Activated CD4-positive, alpha-beta T cell treated with anti-CD3 and anti-CD28 coated beads, Interleukin-2, Interleukin-6, amounts not matched to agents 100 ng/mL and 50 ng/mL, durations not matched to agents 16 hours and 8 hours (primary cell): ENCODE measurements at regions not wholly inside any gene's neighbourhood (a gene's known extent, or its start where the extent isn't known, plus 50 kb on each side); places are given as distances from the start of the nearest gene placed in this dataset.
"Not testable (repeated sequence)": the region's sequence is repeated elsewhere in the genome, so short reads cannot be mapped to it uniquely, and the experiment has no call there.

ENCODE experiments used
- DNase-seq: peaks from one replicate; pipeline ENCODE4 v3.0.0-alpha.2; 2020

- DNase-seq: no peak
These were observed 828.6 kb upstream of the CITED2 start for GRCh38 chr6:140202964-140203515.

- no peak for DNase-seq
These were observed 827.5 kb upstream of the CITED2 start for GRCh38 chr6:140201787-140202458.

- no peak for DNase-seq
These were observed 818.8 kb upstream of the CITED2 start for GRCh38 chr6:140193269-140193668.

- no peak for DNase-seq
These were observed 817.6 kb upstream of the CITED2 start for GRCh38 chr6:140192018-140192417.

GRCh38 chr6:140189263-140189662 lies 814.8 kb upstream of the CITED2 start:
- not testable (repeated sequence) for DNase-seq

GRCh38 chr6:140185991-140186390 lies 811.5 kb upstream of the CITED2 start:
- no peak for DNase-seq

- no peak for DNase-seq
These were observed 809.4 kb upstream of the CITED2 start for GRCh38 chr6:140183881-140184280.

GRCh38 chr6:140182821-140183220 lies 808.4 kb upstream of the CITED2 start:
- DNase-seq: no peak

GRCh38 chr6:140181876-140182275 lies 807.4 kb upstream of the CITED2 start:
- DNase-seq: no peak

- DNase-seq: no peak
These were observed 805.9 kb upstream of the CITED2 start for GRCh38 chr6:140180306-140180705.

- no peak for DNase-seq
These were observed 804.5 kb upstream of the CITED2 start for GRCh38 chr6:140178935-140179334.

- no peak for DNase-seq
These were observed 804.1 kb upstream of the CITED2 start for GRCh38 chr6:140178520-140178919.

- no peak for DNase-seq
These were observed 801.9 kb upstream of the CITED2 start for GRCh38 chr6:140176306-140176705.

GRCh38 chr6:140175486-140175885 lies 801.0 kb upstream of the CITED2 start:
- DNase-seq: no peak

GRCh38 chr6:140174524-140174923 lies 800.1 kb upstream of the CITED2 start:
- DNase-seq: no peak

GRCh38 chr6:140168365-140168764 lies 793.9 kb upstream of the CITED2 start:
- DNase-seq: no peak

- no peak for DNase-seq
These were observed 786.5 kb upstream of the CITED2 start for GRCh38 chr6:140160909-140161308.

- no peak for DNase-seq
These were observed 786.0 kb upstream of the CITED2 start for GRCh38 chr6:140160494-140160893.

GRCh38 chr6:140156131-140156530 lies 781.7 kb upstream of the CITED2 start:
- DNase-seq: no peak

- no peak for DNase-seq
These were observed 781.1 kb upstream of the CITED2 start for GRCh38 chr6:140155451-140156126.

GRCh38 chr6:140153703-140154102 lies 779.3 kb upstream of the CITED2 start:
- no peak for DNase-seq

GRCh38 chr6:140147825-140148814 lies 773.7 kb upstream of the CITED2 start:
- DNase-seq: not testable (repeated sequence)

- no peak for DNase-seq
These were observed 766.4 kb upstream of the CITED2 start for GRCh38 chr6:140140891-140141290.
